ENCODE measurements at regions not wholly inside any gene's neighbourhood (a gene's known extent, or its start where the extent isn't known, plus 50 kb on each side); places are given as distances from the start of the nearest gene placed in this dataset.
"Not testable (repeated sequence)": the region's sequence is repeated elsewhere in the genome, so short reads cannot be mapped to it uniquely, and the experiment has no call there.

DNA sequence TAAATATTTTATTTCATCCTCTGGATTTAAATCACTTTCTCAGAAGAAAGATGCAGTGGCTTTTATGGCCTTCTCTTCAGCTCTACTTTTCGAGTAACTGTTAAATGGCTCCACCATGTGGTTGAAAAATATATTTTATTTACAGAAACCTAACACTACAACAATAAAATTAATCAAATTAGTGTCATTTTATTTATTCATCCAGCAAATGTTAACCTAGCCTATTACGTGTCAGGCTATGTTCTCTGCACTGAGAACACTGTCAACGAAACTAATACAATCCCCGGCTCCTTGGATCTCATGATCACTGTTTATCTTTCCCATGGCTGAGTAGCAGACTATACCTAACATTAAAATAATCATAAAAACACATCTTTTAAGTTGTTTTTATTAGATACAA lies 148.0 kb upstream of the OSTN start:
- peak; percentile 9 for DNase-seq
- Histone ChIP-seq H3K4me3 (ENCODE audit: insufficient read depth, low read depth, low read length) (no peak overlapping the region), H3K27me3 (ENCODE audit: control insufficient read depth, insufficient read depth, low read length) (no peaks in the 10 kb centered on the region), H3K36me3 (replicated peaks; ENCODE audit: control insufficient read depth, insufficient read depth, low read length) (no peaks in the 10 kb centered on the region)

GRCh38 chr3:191047930-191048329 lies 151.1 kb upstream of the OSTN start:
- H3K36me3 ChIP-seq (replicated peaks; ENCODE audit: control insufficient read depth, insufficient read depth, low read length) = no peaks in the 10 kb centered on the region
- no peak overlapping the region for H3K4me3 ChIP-seq (ENCODE audit: insufficient read depth, low read depth, low read length)
- H3K27me3 ChIP-seq (ENCODE audit: control insufficient read depth, insufficient read depth, low read length) = no peaks in the 10 kb centered on the region
- DNase-seq = no peak

- H3K27me3 ChIP-seq (ENCODE audit: control insufficient read depth, insufficient read depth, low read length) = no peaks in the 10 kb centered on the region
- DNase-seq = no peak
- H3K4me3 ChIP-seq (ENCODE audit: insufficient read depth, low read depth, low read length) = no peak overlapping the region
- no peaks in the 10 kb centered on the region for H3K36me3 ChIP-seq (replicated peaks; ENCODE audit: control insufficient read depth, insufficient read depth, low read length)
Observed at GRCh38 chr3:191030929-191031328, 168.1 kb upstream of the OSTN start.

- Histone ChIP-seq H3K27me3 (ENCODE audit: control insufficient read depth, insufficient read depth, low read length) (no peaks in the 10 kb centered on the region), H3K36me3 (replicated peaks; ENCODE audit: control insufficient read depth, insufficient read depth, low read length) (no peaks in the 10 kb centered on the region), H3K4me3 (ENCODE audit: insufficient read depth, low read depth, low read length) (no peak overlapping the region)
- DNase-seq = no peak
Observed at GRCh38 chr3:191030491-191030890, 168.0 kb upstream of the GMNC start.

GRCh38 chr3:191026746-191027145 lies 164.3 kb upstream of the GMNC start:
- Histone ChIP-seq H3K4me3 (ENCODE audit: insufficient read depth, low read depth, low read length) (no peak overlapping the region), H3K36me3 (replicated peaks; ENCODE audit: control insufficient read depth, insufficient read depth, low read length) (no peaks in the 10 kb centered on the region)

DNA sequence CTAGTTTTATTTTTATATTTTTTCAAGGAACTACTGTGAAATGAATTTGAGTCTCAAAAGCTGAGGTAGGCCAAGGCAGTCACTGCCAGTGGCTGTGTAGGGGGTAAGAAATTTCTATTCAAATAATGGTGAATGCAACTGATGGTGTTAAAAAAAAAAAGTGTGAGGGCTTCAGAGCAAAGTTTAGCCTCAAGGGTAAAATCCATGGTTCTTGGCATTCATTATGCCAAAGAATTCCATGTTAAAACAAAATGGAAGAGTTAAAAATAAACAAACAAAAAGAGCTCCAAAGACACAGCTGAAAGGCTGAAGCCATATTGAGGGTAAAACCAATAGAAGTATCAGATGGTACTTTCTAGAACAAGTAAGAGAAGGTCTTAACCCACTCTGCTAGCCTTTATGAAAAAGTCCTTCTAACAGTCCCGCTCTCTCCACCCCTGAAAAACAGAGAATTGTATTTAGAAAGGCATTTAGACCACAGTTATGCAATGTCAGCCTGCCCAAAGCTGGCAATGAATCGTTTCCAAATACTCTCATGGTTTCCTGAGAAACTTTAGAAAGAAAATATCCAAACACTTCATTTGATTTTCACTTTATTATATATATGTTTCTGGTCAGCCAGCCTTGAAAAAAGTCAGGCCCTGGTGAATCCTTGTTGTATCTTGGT lies 158.4 kb upstream of the GMNC start:
- DNase-seq = no peak
- Histone ChIP-seq H3K36me3 (replicated peaks; ENCODE audit: control insufficient read depth, insufficient read depth, low read length) (no peaks in the 10 kb centered on the region), H3K4me3 (ENCODE audit: insufficient read depth, low read depth, low read length) (no peak overlapping the region), H3K27me3 (ENCODE audit: control insufficient read depth, insufficient read depth, low read length) (no peaks in the 10 kb centered on the region)

More at GRCh38 chr3:191026746-191027145, 164.3 kb upstream of the GMNC start:
- H3K27me3 ChIP-seq (ENCODE audit: control insufficient read depth, insufficient read depth, low read length) = no peaks in the 10 kb centered on the region
- no peak for DNase-seq

- no peak overlapping the region for H3K4me3 ChIP-seq (ENCODE audit: insufficient read depth, low read depth, low read length)
- DNase-seq = no peak
- no peaks in the 10 kb centered on the region for H3K36me3 ChIP-seq (replicated peaks; ENCODE audit: control insufficient read depth, insufficient read depth, low read length)
- no peaks in the 10 kb centered on the region for H3K27me3 ChIP-seq (ENCODE audit: control insufficient read depth, insufficient read depth, low read length)
Observed at GRCh38 chr3:191019855-191020254, 157.4 kb upstream of the GMNC start.

DNA sequence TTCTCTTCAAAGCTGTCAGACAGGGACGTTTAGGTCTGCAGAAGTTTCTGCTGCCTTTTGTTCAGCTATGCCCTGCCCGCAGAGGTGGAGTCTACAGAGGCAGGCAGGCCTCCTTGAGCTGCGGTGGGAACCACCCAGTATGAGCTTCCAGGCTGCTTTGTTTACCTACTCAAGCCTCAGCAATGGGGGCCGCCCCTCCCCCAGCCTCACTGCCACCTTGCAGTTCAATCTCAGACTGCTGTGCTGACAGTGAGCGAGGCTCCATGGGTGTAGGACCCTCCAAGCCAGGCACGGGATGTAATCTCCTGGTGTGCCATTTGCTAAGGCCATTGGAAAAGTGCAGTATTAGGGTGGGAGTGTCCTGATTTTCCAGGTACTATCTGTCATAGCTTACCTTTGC lies 153.5 kb upstream of the GMNC start:
- H3K36me3 ChIP-seq (replicated peaks; ENCODE audit: control insufficient read depth, insufficient read depth, low read length); DNase-seq; H3K27me3 ChIP-seq (ENCODE audit: control insufficient read depth, insufficient read depth, low read length); H3K4me3 ChIP-seq (ENCODE audit: insufficient read depth, low read depth, low read length): not testable (repeated sequence)

- Histone ChIP-seq H3K36me3 (replicated peaks; ENCODE audit: control insufficient read depth, insufficient read depth, low read length) (no peaks in the 10 kb centered on the region), H3K27me3 (ENCODE audit: control insufficient read depth, insufficient read depth, low read length) (no peaks in the 10 kb centered on the region), H3K4me3 (ENCODE audit: insufficient read depth, low read depth, low read length) (no peak overlapping the region)
- DNase-seq = no peak
Observed at GRCh38 chr3:191008074-191008473, 145.6 kb upstream of the GMNC start.

DNA sequence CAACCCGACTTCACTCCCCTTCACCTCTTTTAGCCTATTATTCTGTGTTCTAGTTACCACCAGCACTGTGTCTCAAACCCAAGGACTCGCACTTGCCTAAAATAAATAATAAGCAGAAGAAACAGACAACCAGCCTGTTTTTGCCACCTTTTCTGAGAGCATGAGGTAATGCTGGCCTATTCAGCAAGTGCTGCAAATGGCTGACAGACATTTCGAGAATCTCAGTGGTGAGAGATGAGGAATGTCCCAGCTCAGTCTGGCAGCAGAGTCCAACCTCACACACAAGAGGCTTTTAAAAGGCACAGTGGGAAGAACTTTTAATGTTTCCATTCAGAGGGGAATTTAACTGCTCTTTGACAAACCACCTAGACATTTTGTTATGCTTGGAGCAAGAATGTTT lies 143.3 kb upstream of the GMNC start:
- Histone ChIP-seq H3K27me3 (ENCODE audit: control insufficient read depth, insufficient read depth, low read length) (no peaks in the 10 kb centered on the region), H3K4me3 (ENCODE audit: insufficient read depth, low read depth, low read length) (no peak overlapping the region), H3K36me3 (replicated peaks; ENCODE audit: control insufficient read depth, insufficient read depth, low read length) (no peaks in the 10 kb centered on the region)
- DNase-seq = no peak

DNA sequence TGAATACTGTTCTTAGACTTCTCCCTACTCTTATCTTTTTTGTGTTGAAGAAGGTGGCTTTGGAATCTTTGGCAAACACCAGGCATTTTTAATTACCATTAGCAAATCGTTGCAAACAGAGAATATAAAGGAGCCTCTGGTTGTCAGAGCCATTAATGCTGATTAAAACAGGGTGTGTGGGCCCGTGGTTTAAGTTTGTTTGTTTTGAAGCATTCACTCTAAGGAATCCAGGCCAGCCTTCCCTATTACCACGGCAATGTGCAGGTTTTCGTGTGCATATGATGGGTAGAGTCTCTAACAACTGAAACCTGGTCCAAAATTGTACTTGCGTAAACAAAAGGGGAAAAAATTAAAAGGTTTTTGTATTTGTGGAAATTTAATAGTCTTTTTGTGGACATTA lies 141.2 kb upstream of the GMNC start:
- no peak for DNase-seq
- Histone ChIP-seq H3K27me3 (ENCODE audit: control insufficient read depth, insufficient read depth, low read length) (no peaks in the 10 kb centered on the region), H3K4me3 (ENCODE audit: insufficient read depth, low read depth, low read length) (no peak overlapping the region), H3K36me3 (replicated peaks; ENCODE audit: control insufficient read depth, insufficient read depth, low read length) (no peaks in the 10 kb centered on the region)

- DNase-seq = no peak
- no peak overlapping the region for H3K4me3 ChIP-seq (ENCODE audit: insufficient read depth, low read depth, low read length)
Observed at GRCh38 chr3:190996181-190996775, 133.8 kb upstream of the GMNC start.

GRCh38 chr3:190995156-190995555 lies 132.7 kb upstream of the GMNC start:
- Histone ChIP-seq H3K27me3 (ENCODE audit: control insufficient read depth, insufficient read depth, low read length) (no peaks in the 10 kb centered on the region), H3K4me3 (ENCODE audit: insufficient read depth, low read depth, low read length) (no peak overlapping the region), H3K36me3 (replicated peaks; ENCODE audit: control insufficient read depth, insufficient read depth, low read length) (no peaks in the 10 kb centered on the region)
- DNase-seq = no peak

More at GRCh38 chr3:190996181-190996775, 133.8 kb upstream of the GMNC start:
- no peaks in the 10 kb centered on the region for H3K36me3 ChIP-seq (replicated peaks; ENCODE audit: control insufficient read depth, insufficient read depth, low read length)
- H3K27me3 ChIP-seq (ENCODE audit: control insufficient read depth, insufficient read depth, low read length) = no peaks in the 10 kb centered on the region

DNA sequence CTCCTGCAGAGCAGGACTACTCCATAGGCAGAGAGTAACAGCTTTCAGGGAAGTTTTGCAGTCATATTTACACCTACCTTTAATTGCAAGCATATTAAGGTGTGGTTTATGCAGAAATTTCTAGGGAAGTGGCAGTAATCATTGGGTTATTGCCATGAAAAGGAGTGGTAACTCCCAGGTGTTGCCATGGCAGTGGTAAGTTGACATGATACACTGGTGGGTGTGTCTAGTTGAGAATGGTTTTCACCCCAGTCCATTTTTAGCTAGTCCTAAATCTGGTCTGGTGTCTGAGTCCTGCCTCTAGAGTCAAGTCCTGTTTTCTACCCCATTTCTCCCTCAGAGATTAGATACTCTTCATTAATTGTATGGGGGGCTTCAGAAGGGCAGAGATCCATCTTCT lies 128.4 kb upstream of the GMNC start:
- Histone ChIP-seq H3K27me3 (ENCODE audit: control insufficient read depth, insufficient read depth, low read length) (no peaks in the 10 kb centered on the region), H3K36me3 (replicated peaks; ENCODE audit: control insufficient read depth, insufficient read depth, low read length) (no peaks in the 10 kb centered on the region), H3K4me3 (ENCODE audit: insufficient read depth, low read depth, low read length) (no peak overlapping the region)
- DNase-seq = no peak

DNA sequence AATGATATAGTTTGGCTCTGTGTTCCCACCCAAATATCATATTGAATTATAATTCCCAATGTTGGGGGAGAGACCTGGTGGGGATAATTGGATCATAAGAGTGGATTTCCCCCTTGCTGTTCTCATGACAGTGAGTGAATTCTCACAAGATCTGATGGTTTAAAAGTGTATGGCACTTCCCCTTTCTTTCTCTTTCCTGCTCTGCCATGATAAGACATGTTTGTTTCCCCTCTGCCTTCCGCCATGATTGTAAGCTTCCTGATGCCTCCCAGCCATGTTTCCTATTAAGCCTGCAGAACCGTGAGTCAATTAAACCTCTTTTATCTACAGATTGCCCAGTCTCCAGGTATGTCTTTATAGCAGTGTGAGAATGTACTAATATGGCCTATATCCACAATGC lies 126.7 kb upstream of the GMNC start:
- H3K36me3 ChIP-seq (replicated peaks; ENCODE audit: control insufficient read depth, insufficient read depth, low read length) = no peaks in the 10 kb centered on the region
- no peak overlapping the region for H3K4me3 ChIP-seq (ENCODE audit: insufficient read depth, low read depth, low read length)
- no peaks in the 10 kb centered on the region for H3K27me3 ChIP-seq (ENCODE audit: control insufficient read depth, insufficient read depth, low read length)
- DNase-seq = no peak

DNA sequence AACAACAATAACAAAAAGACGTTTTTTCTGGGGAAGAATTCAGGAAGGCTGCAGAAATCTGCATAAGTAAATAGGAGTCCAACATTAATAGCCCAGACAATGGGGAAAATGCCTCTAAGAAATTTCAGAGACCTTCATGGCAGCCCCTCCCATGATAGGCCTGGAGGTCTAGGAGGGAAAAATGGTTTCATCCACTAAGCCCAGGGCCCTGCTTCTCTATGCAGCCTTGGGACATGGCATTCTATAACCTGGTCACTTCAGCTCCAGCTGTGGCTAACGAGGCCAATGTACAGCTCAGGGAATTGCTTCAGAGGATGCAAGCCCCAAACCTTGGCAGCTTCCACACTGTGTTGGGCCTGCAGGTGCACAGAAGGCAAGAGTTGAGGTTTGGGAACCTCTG lies 125.6 kb upstream of the GMNC start:
- no peak overlapping the region for H3K4me3 ChIP-seq (ENCODE audit: insufficient read depth, low read depth, low read length)
- no peak for DNase-seq
- H3K27me3 ChIP-seq (ENCODE audit: control insufficient read depth, insufficient read depth, low read length) = no peaks in the 10 kb centered on the region
- H3K36me3 ChIP-seq (replicated peaks; ENCODE audit: control insufficient read depth, insufficient read depth, low read length) = no peaks in the 10 kb centered on the region
